ENCODE measurements at regions not wholly inside any gene's neighbourhood (a gene's known extent, or its start where the extent isn't known, plus 50 kb on each side); places are given as distances from the start of the nearest gene placed in this dataset.

- TF ChIP-seq RBBP5 (IDR thresholded peaks at IDR 0.05; ENCODE audit: borderline replicate concordance, low read depth, low read length): no peak
- TF ChIP-seq TAF1 (IDR thresholded peaks at IDR 0.05; ENCODE audit: low read depth, low read length): no peak
- TF ChIP-seq SIN3A (conservative IDR thresholded peaks at IDR 0.05 in 1 of 2, IDR thresholded peaks at IDR 0.05 in 1 of 2; ENCODE audit: low read depth in 1 of 2, low read length in 2 of 2): no peak
- TF ChIP-seq CBX5 (IDR thresholded peaks at IDR 0.05; ENCODE audit: low read depth, low read length): no peak
- no peak for TF ChIP-seq SP1 (IDR thresholded peaks at IDR 0.05; ENCODE audit: low read depth, low read length)
- no peak for TF ChIP-seq ZNF274 (IDR thresholded peaks at IDR 0.05; ENCODE audit: borderline replicate concordance, extremely low read depth, low read length)
- CTCF ChIA-PET (ENCODE audit: partially characterized antibody): no interaction called here
- POLR2A ChIA-PET (ENCODE audit: partially characterized antibody): no interaction called here
- no peaks in the 10 kb centered on the region for H3K36me3 ChIP-seq (ENCODE audit: control insufficient read depth in 2 of 4, insufficient read depth in 4 of 4, low read length in 3 of 4)
- WGBS, 2 experiments (ENCODE audit: extremely low coverage in 1 of 2, insufficient coverage in 1 of 2, insufficient read length in 1 of 2, insufficient replicate concordance in 2 of 2, low coverage in 1 of 2, low lambda C conversion rate in 2 of 2, missing lambda C conversion rate in 1 of 2): 89% methylated on average over 4 of the region's 4 CpGs; no CpG with 5 or more reads in 1 of the 2 experiments
- no peak overlapping the region for H2AFZ ChIP-seq (ENCODE audit: low read length)
- no peak overlapping the region for H4K5ac ChIP-seq (ENCODE audit: insufficient read length, low read depth, low read length)
- H3K23me2 ChIP-seq (ENCODE audit: low read depth, low read length): no peaks in the 10 kb centered on the region
- no peak for FAIRE-seq
- no peak for DNase-seq (ENCODE audit: low read depth in 1 of 2, low spot score in 2 of 2)
- H3K79me2 ChIP-seq (ENCODE audit: control insufficient read depth in 1 of 2, insufficient read depth in 2 of 2, low read length in 2 of 2): no peaks in the 10 kb centered on the region
- no peak overlapping the region for H3K14ac ChIP-seq (ENCODE audit: insufficient read length)
- H3K4me3 ChIP-seq (ENCODE audit: extremely low read depth in 1 of 4, insufficient read depth in 2 of 4, low read depth in 3 of 4, low read length in 4 of 4): no peak overlapping the region
- H3K23ac ChIP-seq (ENCODE audit: insufficient read length): no peak overlapping the region
- no peak overlapping the region for H3K9ac ChIP-seq (replicated peaks in 1 of 4; ENCODE audit: extremely low read depth in 1 of 4, low read depth in 3 of 4, low read length in 3 of 4)
- H2BK5ac ChIP-seq (ENCODE audit: low read depth, low read length): no peak overlapping the region
- H3K27me3 ChIP-seq (replicated peaks in 1 of 4; ENCODE audit: control insufficient read depth in 3 of 4, extremely low read depth in 1 of 4, insufficient read depth in 3 of 4, low read length in 3 of 4): no peaks in the 10 kb centered on the region
- H3K18ac ChIP-seq (ENCODE audit: extremely low read depth, low read length): no peak overlapping the region
- H2BK15ac ChIP-seq (ENCODE audit: low read length): no peak overlapping the region
- H2BK20ac ChIP-seq (ENCODE audit: low read length): no peak overlapping the region
- no peaks in the 10 kb centered on the region for H3K4me1 ChIP-seq (replicated peaks in 1 of 4; ENCODE audit: control insufficient read depth in 3 of 4, insufficient read depth in 4 of 4, low read length in 3 of 4)
- no peaks in the 10 kb centered on the region for H4K20me1 ChIP-seq (replicated peaks in 1 of 2; ENCODE audit: control insufficient read depth in 1 of 2, insufficient read depth in 2 of 2, low read length in 2 of 2)
- no peaks in the 10 kb centered on the region for H3K79me1 ChIP-seq (ENCODE audit: low read depth, low read length)
- no peak overlapping the region for H4K8ac ChIP-seq (ENCODE audit: extremely low read depth, insufficient read depth, low read length)
- no peak overlapping the region for H2BK120ac ChIP-seq (replicated peaks; ENCODE audit: low read depth, low read length)
- no peak overlapping the region for H3K4ac ChIP-seq (replicated peaks; ENCODE audit: insufficient read length, low read depth, low read length)
- H2BK12ac ChIP-seq (ENCODE audit: low read depth, low read length): no peak overlapping the region
- no peak overlapping the region for H3K4me2 ChIP-seq (ENCODE audit: insufficient read depth in 1 of 2, low read depth in 2 of 2, low read length in 2 of 2)
- H4K91ac ChIP-seq (replicated peaks; ENCODE audit: insufficient read length, low read length): no peak overlapping the region
- no peak overlapping the region for H2AK5ac ChIP-seq (ENCODE audit: low read depth, low read length)
- H3K56ac ChIP-seq (replicated peaks; ENCODE audit: insufficient read length, low read depth, low read length): no peak overlapping the region
- H3K9me3 ChIP-seq (ENCODE audit: insufficient read depth in 2 of 2, low read depth in 1 of 2, low read length in 1 of 2): no peaks in the 10 kb centered on the region
- no peak overlapping the region for H3K27ac ChIP-seq (ENCODE audit: low read depth, low read length)
Observed at GRCh38 chr4:14513471-14513870, 488.8 kb upstream of the CPEB2 start.

Measured in H1 (cell line).